ENCODE measurements at regions not wholly inside any gene's neighbourhood (a gene's known extent, or its start where the extent isn't known, plus 50 kb on each side); places are given as distances from the start of the nearest gene placed in this dataset.

DNA sequence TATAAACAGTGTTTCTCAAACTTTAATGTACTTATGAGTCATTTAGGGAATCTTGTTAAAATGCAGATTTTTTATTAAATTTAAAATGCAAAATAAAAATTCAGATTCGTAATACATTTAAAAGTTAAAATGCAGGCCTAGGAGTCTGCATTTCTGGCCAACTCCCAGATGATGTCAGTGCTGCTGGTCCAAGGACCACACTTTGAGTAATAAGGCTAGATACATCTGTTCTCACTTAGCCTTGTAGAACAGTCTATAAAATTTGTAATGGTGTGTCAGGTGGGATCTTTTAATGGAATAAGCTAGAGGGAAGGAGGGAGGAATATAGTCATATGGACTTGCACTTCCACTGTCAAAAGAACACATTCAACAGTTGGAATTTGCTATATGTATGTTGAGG, 295.6 kb upstream of the BMP2 start:
- TF ChIP-seq, protein P1, sequence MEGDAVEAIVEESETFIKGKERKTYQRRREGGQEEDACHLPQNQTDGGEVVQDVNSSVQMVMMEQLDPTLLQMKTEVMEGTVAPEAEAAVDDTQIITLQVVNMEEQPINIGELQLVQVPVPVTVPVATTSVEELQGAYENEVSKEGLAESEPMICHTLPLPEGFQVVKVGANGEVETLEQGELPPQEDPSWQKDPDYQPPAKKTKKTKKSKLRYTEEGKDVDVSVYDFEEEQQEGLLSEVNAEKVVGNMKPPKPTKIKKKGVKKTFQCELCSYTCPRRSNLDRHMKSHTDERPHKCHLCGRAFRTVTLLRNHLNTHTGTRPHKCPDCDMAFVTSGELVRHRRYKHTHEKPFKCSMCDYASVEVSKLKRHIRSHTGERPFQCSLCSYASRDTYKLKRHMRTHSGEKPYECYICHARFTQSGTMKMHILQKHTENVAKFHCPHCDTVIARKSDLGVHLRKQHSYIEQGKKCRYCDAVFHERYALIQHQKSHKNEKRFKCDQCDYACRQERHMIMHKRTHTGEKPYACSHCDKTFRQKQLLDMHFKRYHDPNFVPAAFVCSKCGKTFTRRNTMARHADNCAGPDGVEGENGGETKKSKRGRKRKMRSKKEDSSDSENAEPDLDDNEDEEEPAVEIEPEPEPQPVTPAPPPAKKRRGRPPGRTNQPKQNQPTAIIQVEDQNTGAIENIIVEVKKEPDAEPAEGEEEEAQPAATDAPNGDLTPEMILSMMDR (IDR thresholded peaks at IDR 0.05; ENCODE audit: borderline replicate concordance, insufficient read depth, low read depth, low read length), result no peak
- no peak overlapping the region for H3K4me3 ChIP-seq (ENCODE audit: low read depth, low read length)

DNA sequence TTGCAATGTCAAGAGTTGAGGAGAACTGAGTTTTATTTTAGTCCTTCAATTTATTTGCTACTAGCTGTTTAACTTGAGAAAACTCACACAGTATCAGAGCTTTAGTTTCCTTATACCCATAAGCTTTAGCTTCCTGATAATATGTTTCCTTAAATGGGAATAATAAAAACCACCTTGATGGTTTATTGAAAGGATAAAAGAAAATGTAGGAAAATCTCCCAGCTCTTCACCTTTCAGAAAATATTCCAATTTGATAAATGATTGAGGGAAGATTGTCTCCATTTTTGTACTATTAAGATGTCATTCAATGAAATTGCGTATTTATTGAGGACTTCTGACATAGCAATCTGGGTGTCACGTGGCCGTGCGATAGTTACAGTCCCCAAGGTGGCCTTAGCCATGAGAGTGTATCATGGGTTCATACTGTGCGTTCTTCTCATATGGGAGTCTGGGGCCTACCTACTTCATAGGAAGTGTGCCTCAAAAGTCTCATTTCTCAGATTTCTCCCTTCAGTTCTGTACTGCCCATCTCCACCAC, 296.3 kb upstream of the BMP2 start:
- TF ChIP-seq, protein P1 (IDR thresholded peaks at IDR 0.05; ENCODE audit: borderline replicate concordance, insufficient read depth, low read depth, low read length), result no peak
- no peak overlapping the region for H3K4me3 ChIP-seq (ENCODE audit: low read depth, low read length)

DNA sequence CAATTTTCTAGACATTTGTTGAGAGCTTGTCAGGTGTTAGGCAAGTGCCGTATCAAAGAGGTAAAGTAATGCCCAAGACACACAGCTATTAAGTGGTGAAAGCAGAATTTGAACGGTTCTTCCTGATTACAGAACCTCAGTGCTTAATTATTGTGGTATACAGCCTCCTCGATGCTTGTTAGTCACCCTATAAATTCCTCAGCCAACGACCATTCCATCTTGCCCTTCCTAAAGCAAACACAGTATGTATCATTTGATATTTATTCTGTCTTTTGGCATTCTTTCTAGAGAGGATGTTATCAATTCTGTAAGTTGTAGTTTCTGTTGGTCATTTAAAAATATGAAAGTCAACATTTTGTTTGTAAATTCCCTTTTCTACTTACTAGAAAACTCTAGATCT, 297.8 kb upstream of the BMP2 start:
- TF ChIP-seq, protein P1 (IDR thresholded peaks at IDR 0.05; ENCODE audit: borderline replicate concordance, insufficient read depth, low read depth, low read length), result no peak
- H3K4me3 ChIP-seq (ENCODE audit: low read depth, low read length), result no peak overlapping the region

DNA sequence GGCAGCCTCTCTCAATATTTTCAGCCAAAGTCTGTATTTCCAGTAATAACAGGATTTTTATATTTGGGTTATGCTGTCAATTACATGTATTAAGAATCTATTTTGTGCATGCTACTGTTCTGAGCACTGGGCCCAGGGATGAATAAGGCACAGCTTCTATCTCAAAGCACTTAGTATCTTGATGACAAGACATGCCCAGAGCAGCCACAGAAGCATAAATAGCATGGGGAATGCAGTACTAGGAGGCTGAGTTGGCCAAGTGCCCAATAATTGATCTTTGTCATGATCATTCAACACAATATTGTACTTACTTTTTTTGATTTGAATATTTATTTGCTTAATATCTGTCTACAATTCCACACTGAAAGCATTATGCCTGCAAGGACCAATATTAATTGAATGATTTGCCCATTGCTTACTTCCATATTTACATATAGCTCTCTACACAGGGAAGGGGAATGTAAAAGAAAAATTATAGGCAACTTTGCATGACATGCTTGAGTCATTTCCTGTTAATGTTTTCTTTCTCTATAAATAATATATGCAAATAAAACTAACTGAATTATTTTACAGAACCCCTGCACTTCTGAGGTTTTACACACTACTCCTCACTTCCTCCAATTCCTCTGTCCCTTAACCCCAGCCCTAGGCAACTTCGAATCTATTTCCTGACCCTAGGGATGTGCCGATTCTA, 298.9 kb upstream of the BMP2 start:
- TF ChIP-seq, protein P1 (IDR thresholded peaks at IDR 0.05; ENCODE audit: borderline replicate concordance, insufficient read depth, low read depth, low read length), result no peak
- no peak overlapping the region for H3K4me3 ChIP-seq (ENCODE audit: low read depth, low read length)

DNA sequence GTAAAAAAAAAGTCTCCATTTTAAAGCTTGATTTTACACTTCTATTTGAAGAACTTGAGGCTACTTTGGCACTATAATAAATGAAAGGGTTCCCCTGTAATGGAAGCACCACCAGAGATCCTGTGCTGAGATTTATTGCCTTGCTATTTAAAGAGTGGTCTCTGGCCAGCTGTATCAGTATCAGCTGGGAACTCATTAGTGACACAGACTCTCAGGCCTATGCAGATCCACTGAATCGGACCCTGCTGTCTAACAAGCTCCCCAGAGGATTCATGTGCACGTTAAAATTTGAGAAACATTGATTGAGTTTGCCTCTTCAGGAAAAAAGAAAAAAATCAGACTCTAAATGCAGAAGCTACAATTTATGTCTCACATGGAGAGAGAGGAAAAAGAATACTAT, 299.9 kb upstream of the BMP2 start:
- TF ChIP-seq, protein P1 (IDR thresholded peaks at IDR 0.05; ENCODE audit: borderline replicate concordance, insufficient read depth, low read depth, low read length), result no peak

DNA sequence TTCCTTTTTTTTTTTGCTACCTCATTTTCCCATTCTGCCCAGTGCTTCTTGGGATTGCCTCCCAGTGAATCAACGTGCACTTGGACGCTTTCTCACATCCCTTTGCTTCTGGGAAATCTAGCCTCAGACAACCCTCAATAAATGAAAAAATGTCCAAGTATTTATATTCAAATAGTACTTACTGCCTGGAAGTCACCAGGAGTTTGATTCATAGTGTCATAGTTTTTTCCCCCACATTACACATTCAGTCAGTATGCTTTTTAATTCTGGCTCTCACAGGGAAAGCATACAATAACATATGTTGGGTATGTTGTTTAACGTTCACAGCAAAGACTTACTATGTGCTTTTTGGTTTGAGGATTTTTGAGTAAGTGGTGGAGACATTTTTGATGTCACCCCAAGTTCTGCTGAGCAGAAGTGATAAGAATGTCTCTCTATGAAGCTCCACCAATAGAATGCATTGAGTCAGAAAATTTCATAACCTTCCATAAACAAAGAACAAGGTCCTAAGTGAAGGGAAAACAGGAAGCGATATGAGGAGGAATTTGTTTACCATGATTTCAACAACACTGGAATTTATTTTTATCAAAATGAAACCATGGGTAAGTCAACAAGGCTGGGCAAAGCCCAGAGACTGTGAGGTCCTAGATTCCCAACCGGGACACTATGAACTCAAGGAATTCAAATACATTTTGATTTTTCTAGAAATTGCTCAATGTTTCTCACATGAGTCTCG, 301.2 kb upstream of the BMP2 start:
- TF ChIP-seq, protein P1 (IDR thresholded peaks at IDR 0.05; ENCODE audit: borderline replicate concordance, insufficient read depth, low read depth, low read length), result no peak
- H3K4me3 ChIP-seq (ENCODE audit: low read depth, low read length), result no peak overlapping the region

More for the DNA sequence above, 299.9 kb upstream of the BMP2 start:
- H3K4me3 ChIP-seq (ENCODE audit: low read depth, low read length), result no peak overlapping the region

Measured in GM12875 (cell line).